ENCODE measurements at regions not wholly inside any gene's neighbourhood (a gene's known extent, or its start where the extent isn't known, plus 50 kb on each side); places are given as distances from the start of the nearest gene placed in this dataset.
A peak's percentile ranks its signal among the peaks of the same experiment; 100 is the strongest.

GRCh38 chr4:11506194-11506593 is 77.5 kb upstream of the HS3ST1 start:
- no peak for DNase-seq

GRCh38 chr4:11505221-11505971 is 76.7 kb upstream of the HS3ST1 start:
- peak; percentile 95 for DNase-seq

GRCh38 chr4:11503166-11503565 is 74.5 kb upstream of the HS3ST1 start:
- DNase-seq: no peak

GRCh38 chr4:11497972-11498371 is 69.3 kb upstream of the HS3ST1 start:
- no peak for DNase-seq

- DNase-seq: no peak
Measured at GRCh38 chr4:11497212-11497806, 68.6 kb upstream of the HS3ST1 start.

GRCh38 chr4:11496351-11496829 is 67.7 kb upstream of the HS3ST1 start:
- DNase-seq: no peak

- no peak for DNase-seq
Measured at GRCh38 chr4:11495818-11496217, 67.1 kb upstream of the HS3ST1 start.

GRCh38 chr4:11495291-11495690 is 66.6 kb upstream of the HS3ST1 start:
- DNase-seq: no peak

- DNase-seq: no peak
Measured at GRCh38 chr4:11494232-11494631, 65.5 kb upstream of the HS3ST1 start.

- no peak for DNase-seq
Measured at GRCh38 chr4:11489453-11490083, 60.9 kb upstream of the HS3ST1 start.

- DNase-seq: no peak
Measured at GRCh38 chr4:11488657-11489452, 60.2 kb upstream of the HS3ST1 start.

- DNase-seq: no peak
Measured at GRCh38 chr4:11487868-11488544, 59.3 kb upstream of the HS3ST1 start.

GRCh38 chr4:11487139-11487538 is 58.4 kb upstream of the HS3ST1 start:
- DNase-seq: no peak

GRCh38 chr4:11485926-11486325 is 57.2 kb upstream of the HS3ST1 start:
- DNase-seq: no peak

GRCh38 chr4:11484531-11484930 is 55.8 kb upstream of the HS3ST1 start:
- DNase-seq: no peak

- DNase-seq: no peak
Measured at GRCh38 chr4:11483046-11483445, 54.4 kb upstream of the HS3ST1 start.

- peak; percentile 64 for DNase-seq
Measured at GRCh38 chr4:11480683-11481082, 52.0 kb upstream of the HS3ST1 start.
